CD14-positive monocyte (primary cell): ENCODE measurements at regions not wholly inside any gene's neighbourhood (a gene's known extent, or its start where the extent isn't known, plus 50 kb on each side); places are given as distances from the start of the nearest gene placed in this dataset.
"Not testable (repeated sequence)": the region's sequence is repeated elsewhere in the genome, so short reads cannot be mapped to it uniquely, and the experiment has no call there.

Source experiments
- DNase-seq, 3 donors: peaks; one replicate each; pipeline ENCODE4 v3.0.0-alpha.2; 2011 to 2022
- H2AFZ ChIP-seq: 2 replicates; pipeline ENCODE4 v1.6.0; 2012; ENCODE audit warnings: mild to moderate bottlenecking, low read depth, low read length, inconsistent platforms; ENCODE audit not compliant: insufficient read depth, poor library complexity, severe bottlenecking
- H3K27ac ChIP-seq, 2 donors: 1 replicate in 1 of 2; 2 replicates in 1 of 2; pipeline ENCODE4 v1.5.1; 2012 to 2013; ENCODE audit warnings: low read length in 2 of 2, control low read depth in 1 of 2, inconsistent platforms in 1 of 2, low read depth in 1 of 2, mild to moderate bottlenecking in 1 of 2
- H3K27me3 ChIP-seq, 2 donors: one replicate each; pipeline versions ENCODE4 v1.6.0 to v1.6.1; 2011 to 2013; ENCODE audit warnings: low read length in 2 of 2; ENCODE audit not compliant: control insufficient read depth in 2 of 2, insufficient read depth in 2 of 2
- H3K36me3 ChIP-seq, 2 donors: replicated peaks in 1 of 2; 1 replicate in 1 of 2; 2 replicates in 1 of 2; pipeline versions ENCODE4 v1.5.1 to v1.6.1; 2012 to 2013; ENCODE audit warnings: low read length in 2 of 2, control low read depth in 1 of 2, inconsistent platforms in 1 of 2, mild to moderate bottlenecking in 1 of 2; ENCODE audit not compliant: insufficient read depth in 2 of 2, control insufficient read depth in 1 of 2
- H3K4me1 ChIP-seq, 2 donors: 1 replicate in 1 of 2; 2 replicates in 1 of 2; pipeline versions ENCODE4 v1.5.1 to v1.6.1; 2012 to 2013; ENCODE audit warnings: low read length in 2 of 2, control low read depth in 1 of 2, inconsistent platforms in 1 of 2, mild to moderate bottlenecking in 1 of 2, moderate library complexity in 1 of 2; ENCODE audit not compliant: insufficient read depth in 2 of 2, control insufficient read depth in 1 of 2
- H3K4me2 ChIP-seq: replicated peaks from 2 replicates; pipeline ENCODE3; 2012; ENCODE audit warnings: low read length, moderate library complexity, mild to moderate bottlenecking; ENCODE audit not compliant: poor library complexity, severe bottlenecking; ENCODE audit errors: extremely low read depth
- H3K4me3 ChIP-seq, 3 experiments: fragments of 200-600 bp in 1 of 3; sonication (generic) in 1 of 3; replicated peaks in 1 of 3; 1 replicate in 2 of 3; 2 replicates in 1 of 3; pipeline ENCODE4 v1.5.1; 2011 to 2013; ENCODE audit warnings: low read length in 3 of 3, mild to moderate bottlenecking in 3 of 3, control low read depth in 2 of 3, low read depth in 2 of 3, inconsistent platforms in 1 of 3, moderate library complexity in 1 of 3
- H3K79me2 ChIP-seq: 2 replicates; pipeline ENCODE4 v1.6.0; 2012; ENCODE audit warnings: mild to moderate bottlenecking, control low read depth, inconsistent platforms, low read length, moderate library complexity; ENCODE audit not compliant: insufficient read depth
- H3K9ac ChIP-seq: 2 replicates; pipeline ENCODE4 v1.6.0; 2017; ENCODE audit warnings: low read length, mild to moderate bottlenecking; ENCODE audit not compliant: insufficient read depth, poor library complexity, severe bottlenecking
- H3K9me3 ChIP-seq, 2 donors: replicated peaks in 1 of 2; 1 replicate in 1 of 2; 2 replicates in 1 of 2; pipeline versions ENCODE4 v1.5.1 to v1.6.1; 2012 to 2013; ENCODE audit warnings: low read length in 2 of 2, control low read depth in 1 of 2; ENCODE audit not compliant: control insufficient read depth in 1 of 2, insufficient read depth in 1 of 2
- H4K20me1 ChIP-seq: 2 replicates; pipeline ENCODE4 v1.6.0; 2012; ENCODE audit warnings: mild to moderate bottlenecking, low read length, control low read depth, moderate library complexity; ENCODE audit not compliant: insufficient read depth
- H3K27ac Mint-ChIP-seq, 7 donors: one replicate each; pipeline ENCODE4 v1.8.0; 2020; ENCODE audit warnings: mild to moderate bottlenecking in 7 of 7, mixed read lengths in 7 of 7, moderate library complexity in 6 of 7, inconsistent platforms in 2 of 7
- H3K27me3 Mint-ChIP-seq, 3 donors: one replicate each; pipeline ENCODE4 v1.8.0; 2021 to 2022; ENCODE audit warnings: low read depth in 3 of 3, mild to moderate bottlenecking in 3 of 3, mixed read lengths in 3 of 3, moderate library complexity in 3 of 3, inconsistent platforms in 1 of 3
- H3K36me3 Mint-ChIP-seq, 2 donors: one replicate each; pipeline ENCODE4 v1.8.0; 2020; ENCODE audit warnings: mixed read lengths in 2 of 2, inconsistent platforms in 1 of 2, mild to moderate bottlenecking in 1 of 2
- H3K4me1 Mint-ChIP-seq: one replicate; pipeline ENCODE4 v1.8.0; 2020; ENCODE audit warnings: mild to moderate bottlenecking, mixed read lengths
- H3K4me3 Mint-ChIP-seq, 2 donors: one replicate each; pipeline ENCODE4 v1.8.0; 2020; ENCODE audit warnings: mild to moderate bottlenecking in 2 of 2, mixed read lengths in 2 of 2, moderate library complexity in 1 of 2
- H3K9me3 Mint-ChIP-seq, 7 donors: one replicate each; pipeline ENCODE4 v1.8.0; 2020 to 2022; ENCODE audit warnings: mixed read lengths in 7 of 7, mild to moderate bottlenecking in 6 of 7, moderate library complexity in 6 of 7, inconsistent platforms in 2 of 7
- CTCF ChIP-seq: fragments of 200-600 bp; IDR thresholded peaks from one replicate; pipeline ENCODE4 v1.8.0; 2022; ENCODE audit warnings: antibody characterized with exemption, mild to moderate bottlenecking
- WGBS: methylation state at CpG from one replicate; pipeline ENCODE4 v1.1.5; 2013; ENCODE audit warnings: missing lambda C conversion rate; ENCODE audit not compliant: insufficient coverage; 5-methylcytosine and 5-hydroxymethylcytosine counted together
- intact Hi-C, 2 donors: fragments of 100-400 bp; cut with micrococcal nuclease; formaldehyde crosslinking; loops; one replicate each; pipeline versions ENCODE4 v1.15.0 to v1.15.1; 2023

- H3K9me3 Mint-ChIP-seq, result peaks cover 0 to 5% (median 2%) of the 10 kb centered on the region in 7 donors
- H3K27me3 Mint-ChIP-seq, result peaks cover 27 to 48% (median 30%) of the 10 kb centered on the region in 3 donors
- H3K27ac ChIP-seq, result no peak overlapping the region
- no peak overlapping the region for H2AFZ ChIP-seq
- H3K36me3 Mint-ChIP-seq, result no peaks in the 10 kb centered on the region
- no peaks in the 10 kb centered on the region for H3K4me1 ChIP-seq
- H3K9me3 ChIP-seq, result no peaks in the 10 kb centered on the region
- intact Hi-C loops, result no loop called here
- no peaks in the 10 kb centered on the region for H3K4me1 Mint-ChIP-seq
- H3K4me2 ChIP-seq, result no peak overlapping the region
- peaks cover 21 to 22% of the 10 kb centered on the region in 2 donors for H3K27me3 ChIP-seq
- DNase-seq, result no peak
- H3K79me2 ChIP-seq, result no peaks in the 10 kb centered on the region
- no peak for TF ChIP-seq CTCF
- H3K27ac Mint-ChIP-seq, result peak overlapping the region in 1 of 7 donors; percentile 5
- H3K4me3 ChIP-seq, result no peak overlapping the region
- H3K36me3 ChIP-seq, result no peaks in the 10 kb centered on the region
- peak overlapping the region in 1 of 2 donors; percentile 39 for H3K4me3 Mint-ChIP-seq
- H3K9ac ChIP-seq, result no peak overlapping the region
- no peaks in the 10 kb centered on the region for H4K20me1 ChIP-seq
These were observed 67.3 kb upstream of the HOXC13 start for GRCh38 chr12:53871367-53871766.

DNA sequence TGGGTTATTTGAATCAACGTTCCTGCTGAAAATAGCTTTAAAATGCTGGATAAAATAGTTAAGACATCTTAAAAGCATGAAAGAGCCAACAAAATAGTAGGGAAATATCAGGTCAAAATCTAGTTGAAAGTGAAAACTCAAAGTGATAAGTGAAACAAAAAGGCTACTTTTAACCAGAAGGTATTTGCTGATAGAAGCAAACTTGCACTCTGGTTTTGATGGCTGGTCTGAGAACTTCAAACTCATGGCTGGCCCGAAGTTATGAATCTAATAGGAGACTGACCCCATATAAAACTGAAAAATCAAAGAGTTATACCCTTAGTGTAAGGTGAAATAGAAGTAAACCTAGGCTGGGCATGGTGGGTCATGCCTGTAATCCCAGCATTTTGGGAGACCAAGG lies 66.3 kb upstream of the HOXC13 start:
- no peak overlapping the region for H3K4me3 Mint-ChIP-seq
- H3K27ac Mint-ChIP-seq, result no peak overlapping the region
- no peaks in the 10 kb centered on the region for H3K36me3 Mint-ChIP-seq
- no peaks in the 10 kb centered on the region for H3K4me1 ChIP-seq
- H3K79me2 ChIP-seq, result no peaks in the 10 kb centered on the region
- no peak overlapping the region for H3K27ac ChIP-seq
- no peak overlapping the region for H3K9ac ChIP-seq
- peaks cover 0 to 5% (median 2%) of the 10 kb centered on the region in 7 donors for H3K9me3 Mint-ChIP-seq
- no peaks in the 10 kb centered on the region for H3K4me1 Mint-ChIP-seq
- no peaks in the 10 kb centered on the region for H3K36me3 ChIP-seq
- no peak for TF ChIP-seq CTCF
- peaks cover 17 to 22% of the 10 kb centered on the region in 2 donors for H3K27me3 ChIP-seq
- H3K4me2 ChIP-seq, result no peak overlapping the region
- DNase-seq, result no peak
- H3K9me3 ChIP-seq, result no peaks in the 10 kb centered on the region
- 67% methylated on average over 1 of the region's 2 CpGs for WGBS
- intact Hi-C loops, result no loop called here
- H4K20me1 ChIP-seq, result no peaks in the 10 kb centered on the region
- no peak overlapping the region for H3K4me3 ChIP-seq
- H3K27me3 Mint-ChIP-seq, result peaks cover 27 to 52% (median 32%) of the 10 kb centered on the region in 3 donors
- H2AFZ ChIP-seq, result no peak overlapping the region

GRCh38 chr12:53877961-53878360 lies 60.7 kb upstream of the HOXC13 start:
- H3K36me3 Mint-ChIP-seq, H3K4me2 ChIP-seq, H3K4me3 ChIP-seq, H3K9ac ChIP-seq, intact Hi-C loops, H3K4me1 ChIP-seq, H3K4me1 Mint-ChIP-seq, H3K27ac ChIP-seq, DNase-seq, H3K27ac Mint-ChIP-seq, H3K79me2 ChIP-seq, H3K4me3 Mint-ChIP-seq, H3K9me3 ChIP-seq, H4K20me1 ChIP-seq, H3K36me3 ChIP-seq, H2AFZ ChIP-seq: not testable (repeated sequence)
- Mint-ChIP-seq H3K27me3 (peaks cover 14 to 32% (median 19%) of the 10 kb centered on the region in 3 donors), H3K9me3 (peaks cover 0 to 11% (median 8%) of the 10 kb centered on the region in 7 donors)
- H3K27me3 ChIP-seq, result peaks cover 8 to 17% of the 10 kb centered on the region in 2 donors
- WGBS, result no CpG with 5 or more reads among the region's 3 CpGs
